ENCODE measurements at regions not wholly inside any gene's neighbourhood (a gene's known extent, or its start where the extent isn't known, plus 50 kb on each side); places are given as distances from the start of the nearest gene placed in this dataset.

DNA sequence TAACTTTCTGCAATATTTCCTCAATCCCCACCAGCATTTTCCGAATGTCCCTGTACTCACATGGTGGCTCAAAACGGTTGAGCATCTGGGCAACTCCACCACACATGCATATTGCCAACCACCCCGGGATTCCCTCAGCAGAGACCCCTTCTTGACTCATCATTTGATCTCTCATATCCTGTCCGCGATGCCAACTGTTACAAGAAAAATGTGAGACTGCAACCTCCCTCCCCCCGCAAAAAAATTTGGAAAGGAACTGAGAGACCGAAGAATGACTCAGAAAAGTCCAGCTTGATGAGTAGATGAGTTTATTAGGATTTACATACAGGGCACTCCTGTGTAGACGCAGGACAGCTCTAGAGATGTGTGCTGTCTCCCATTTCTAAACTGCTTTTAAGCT lies 561.4 kb downstream of the ZIC3 start:
- peak; percentile 28 for DNase-seq (ENCODE audit: low read depth, low spot score)
- in situ Hi-C loops (cut with HindIII; ENCODE audit: low sequenced_read_pairs) = no loop called here
- H3K4me3 ChIP-seq (ENCODE audit: low read depth, low read length) = no peak overlapping the region
- TF ChIP-seq CTCF (IDR thresholded peaks at IDR 0.05; ENCODE audit: low read depth, low read length) = no peak

DNA sequence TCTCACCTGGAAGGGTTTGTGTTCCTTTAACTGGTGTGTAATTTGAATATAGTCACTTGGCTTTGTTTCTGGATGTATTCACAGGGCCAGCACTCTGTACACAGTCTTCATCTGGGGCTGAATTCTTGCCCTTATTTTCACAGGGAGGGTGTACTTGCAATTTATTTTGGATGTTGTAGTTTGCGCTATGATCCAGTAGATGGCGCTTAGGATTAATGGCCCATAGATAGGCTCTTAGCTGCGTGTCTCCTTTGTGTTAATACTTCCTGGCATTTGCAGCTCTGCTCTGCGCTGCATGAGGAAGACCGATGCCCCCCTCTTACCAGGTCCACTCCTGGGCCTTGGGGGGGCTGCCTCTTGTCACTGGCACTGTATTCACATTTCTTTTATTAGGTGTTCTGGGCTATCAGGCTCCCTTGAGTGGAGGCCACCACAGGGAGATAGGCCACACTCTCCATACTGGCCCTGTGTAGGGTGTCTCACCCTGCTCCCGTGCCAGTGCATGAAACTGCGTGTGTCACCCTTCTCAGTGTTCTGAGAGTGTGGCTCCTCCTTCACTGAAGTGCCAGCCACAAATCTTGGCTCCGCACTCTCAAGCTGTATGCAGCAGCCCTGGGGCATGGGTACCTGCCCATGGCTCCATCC lies 562.2 kb downstream of the ZIC3 start:
- TF ChIP-seq CTCF (IDR thresholded peaks at IDR 0.05; ENCODE audit: low read depth, low read length) = peak; percentile 65
- H3K4me3 ChIP-seq (ENCODE audit: low read depth, low read length) = no peak overlapping the region
- DNase-seq (ENCODE audit: low read depth, low spot score) = peak; percentile 41
- in situ Hi-C loops (cut with HindIII; ENCODE audit: low sequenced_read_pairs) = no loop called here

DNA sequence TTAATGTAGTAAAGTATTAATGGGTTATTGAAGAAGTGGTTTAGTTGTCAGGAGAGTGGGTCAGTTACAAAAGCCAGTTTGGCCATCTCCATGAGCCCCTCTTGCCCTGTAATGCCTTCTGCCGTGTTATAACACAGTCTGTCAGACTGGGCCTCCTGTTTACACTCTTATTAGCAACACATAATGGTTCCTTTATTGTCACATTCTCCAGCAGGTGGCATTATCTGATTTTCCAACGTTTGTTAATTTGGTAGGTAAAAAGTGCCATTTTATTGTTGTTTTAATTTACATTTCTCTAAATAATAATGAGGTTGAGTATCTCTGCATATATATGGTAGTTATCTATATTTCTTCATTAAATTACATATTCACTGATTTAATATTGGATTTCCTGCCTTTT lies 560.8 kb downstream of the FGF13 start:
- DNase-seq (ENCODE audit: low read depth, low spot score) = no peak
- in situ Hi-C loops (cut with HindIII; ENCODE audit: low sequenced_read_pairs) = no loop called here
- no peak for TF ChIP-seq CTCF (IDR thresholded peaks at IDR 0.05; ENCODE audit: low read depth, low read length)
- H3K4me3 ChIP-seq (ENCODE audit: low read depth, low read length) = no peak overlapping the region

GRCh38 chrX:138157850-138158249 lies 553.7 kb downstream of the FGF13 start:
- H3K4me3 ChIP-seq (ENCODE audit: low read depth, low read length) = no peak overlapping the region
- no peak for TF ChIP-seq CTCF (IDR thresholded peaks at IDR 0.05; ENCODE audit: low read depth, low read length)
- DNase-seq (ENCODE audit: low read depth, low spot score) = no peak
- in situ Hi-C loops (cut with HindIII; ENCODE audit: low sequenced_read_pairs) = no loop called here

- H3K4me3 ChIP-seq (ENCODE audit: low read depth, low read length) = no peak overlapping the region
- in situ Hi-C loops (cut with HindIII; ENCODE audit: low sequenced_read_pairs) = no loop called here
- DNase-seq (ENCODE audit: low read depth, low spot score) = peak; percentile 5
- peak; percentile 35 for TF ChIP-seq CTCF (IDR thresholded peaks at IDR 0.05; ENCODE audit: low read depth, low read length)
Measured at GRCh38 chrX:138191998-138192397, 519.5 kb downstream of the FGF13 start.

GRCh38 chrX:138229718-138230117 lies 481.8 kb downstream of the FGF13 start:
- no peak overlapping the region for H3K4me3 ChIP-seq (ENCODE audit: low read depth, low read length)
- in situ Hi-C loops (cut with HindIII; ENCODE audit: low sequenced_read_pairs) = no loop called here
- DNase-seq (ENCODE audit: low read depth, low spot score) = no peak
- TF ChIP-seq CTCF (IDR thresholded peaks at IDR 0.05; ENCODE audit: low read depth, low read length) = no peak
